Panc1 (cell line): ENCODE measurements at regions not wholly inside any gene's neighbourhood (a gene's known extent, or its start where the extent isn't known, plus 50 kb on each side); places are given as distances from the start of the nearest gene placed in this dataset.

ENCODE experiments used
- ATAC-seq: fragments of 200-7000 bp; cut with Tn5 transposase; 2 replicates; pipeline ENCODE4 v1.9.1; 2020; ENCODE audit warnings: mild to moderate bottlenecking, moderate library complexity
- BruUV-seq: library from RNA; stranded (reverse); fragments of 400-500 nt; replicated peaks from 2 replicates; lab custom pipeline; 2021; lab: Mats Ljungman, UMichigan
- CTCF ChIA-PET: fragments of 300-600 bp; sonication (Branson Sonifier 250); formaldehyde crosslinking; loops from one replicate; lab custom pipeline; 2022; ENCODE audit warnings: antibody characterized with exemption; lab: Charles Lee
- POLR2A ChIA-PET: fragments of 300-600 bp; sonication (Branson Sonifier 250); formaldehyde crosslinking; loops from one replicate; lab custom pipeline; 2022; ENCODE audit warnings: antibody characterized with exemption; lab: Charles Lee
- DNase-seq: peaks from one replicate; pipeline ENCODE4 v3.0.0-alpha.2; 2010; ENCODE audit warnings: low read depth, low spot score
- H3K27ac ChIP-seq: 2 replicates; pipeline ENCODE4 v1.5.1; 2011; ENCODE audit warnings: mild to moderate bottlenecking, low read length, inconsistent platforms
- H3K27me3 ChIP-seq: fragments of 200-500 bp; sonication (Bioruptor generic); 2 replicates; pipeline ENCODE4 v1.6.0; 2014; ENCODE audit warnings: low read length, inconsistent platforms; ENCODE audit not compliant: control insufficient read depth, insufficient read depth
- H3K36me3 ChIP-seq: fragments of 200-500 bp; sonication (Bioruptor generic); 2 replicates; pipeline ENCODE4 v1.5.1; 2014; ENCODE audit warnings: inconsistent platforms, mild to moderate bottlenecking, low read length, moderate library complexity; ENCODE audit not compliant: control insufficient read depth, insufficient read depth
- H3K4me1 ChIP-seq: 2 replicates; pipeline ENCODE4 v1.5.1; 2011; ENCODE audit warnings: inconsistent platforms, mild to moderate bottlenecking, low read length, moderate library complexity; ENCODE audit not compliant: control insufficient read depth, insufficient read depth
- H3K4me3 ChIP-seq, 2 experiments: 2 replicates each; pipeline ENCODE4 v1.5.1; 2011 to 2012; ENCODE audit warnings: low read depth in 2 of 2, low read length in 2 of 2, mild to moderate bottlenecking in 2 of 2, inconsistent platforms in 1 of 2, moderate library complexity in 1 of 2
- H3K9me3 ChIP-seq: fragments of 200-500 bp; sonication (Bioruptor generic); 2 replicates; pipeline ENCODE4 v1.5.1; 2014; ENCODE audit warnings: low read depth, mild to moderate bottlenecking, inconsistent platforms, low read length, moderate library complexity; ENCODE audit not compliant: control insufficient read depth, insufficient read depth
- CTCF ChIP-seq: fragments of 450-650 bp; IDR thresholded peaks from 2 replicates; pipeline ENCODE4 v1.5.1; 2017; ENCODE audit warnings: mild to moderate bottlenecking
- POLR2AphosphoS5 ChIP-seq: IDR thresholded peaks from 2 replicates; pipeline ENCODE4 v1.6.1; 2012; ENCODE audit warnings: mild to moderate bottlenecking, low read depth, low read length, moderate library complexity
- REST ChIP-seq, 2 experiments: IDR thresholded peaks; 2 replicates each; pipeline ENCODE4 v1.6.1; 2011 to 2012; ENCODE audit warnings: low read depth in 2 of 2, control low read depth in 1 of 2, low read length in 1 of 2, mild to moderate bottlenecking in 1 of 2, moderate library complexity in 1 of 2; ENCODE audit not compliant: insufficient read depth in 1 of 2
- SIN3A ChIP-seq: IDR thresholded peaks from 2 replicates; pipeline ENCODE4 v1.6.1; 2012; ENCODE audit warnings: low read depth, mild to moderate bottlenecking, low read length, moderate library complexity, borderline replicate concordance; ENCODE audit not compliant: insufficient read depth
- TCF7L2 ChIP-seq: IDR thresholded peaks from 2 replicates; pipeline ENCODE4 v1.6.1; 2011; ENCODE audit warnings: mild to moderate bottlenecking, low read depth, low read length, inconsistent platforms
- in situ Hi-C: cut with HindIII; loops from 2 replicates; pipeline ENCODE4 v1.10.0; 2016; ENCODE audit warnings: low sequenced_read_pairs, low pct_unique_long_range_greater_than_20kb
- intact Hi-C: fragments of 100-400 bp; cut with micrococcal nuclease; formaldehyde crosslinking; loops from one replicate; pipeline ENCODE4 v1.10.0; 2022; ENCODE audit not compliant: unreplicated experiment

- ATAC-seq: no peak
- in situ Hi-C loops (no loop called here), intact Hi-C loops (no loop called here)
- ChIA-PET CTCF (no interaction called here), POLR2A (no interaction called here)
- Histone ChIP-seq H3K27ac (no peak overlapping the region), H3K4me3 (no peak overlapping the region), H3K27me3 (no peaks in the 10 kb centered on the region), H3K36me3 (no peaks in the 10 kb centered on the region), H3K4me1 (no peaks in the 10 kb centered on the region), H3K9me3 (no peaks in the 10 kb centered on the region)
- BruUV-seq: no TSS peak
- DNase-seq: no peak
- no peak for TF ChIP-seq REST (IDR thresholded peaks at IDR 0.05; ENCODE audit: insufficient read depth in 1 of 2, low read depth in 2 of 2, low read length in 1 of 2)
- no peak for TF ChIP-seq TCF7L2
- TF ChIP-seq SIN3A: no peak
- no peak for TF ChIP-seq POLR2AphosphoS5
- TF ChIP-seq CTCF: no peak
These were observed 347.6 kb downstream of the KLHL13 start for GRCh38 chrX:117768861-117769604.

GRCh38 chrX:117765211-117765610 lies 351.4 kb downstream of the KLHL13 start:
- Histone ChIP-seq H3K36me3 (no peaks in the 10 kb centered on the region), H3K9me3 (no peaks in the 10 kb centered on the region), H3K4me3 (no peak overlapping the region), H3K27ac (no peak overlapping the region), H3K4me1 (no peaks in the 10 kb centered on the region), H3K27me3 (no peaks in the 10 kb centered on the region)
- POLR2A ChIA-PET: no interaction called here
- intact Hi-C loops (no loop called here), in situ Hi-C loops (no loop called here)
- DNase-seq (no peak), ATAC-seq (no peak)
- CTCF ChIA-PET: no interaction called here
- TF ChIP-seq SIN3A (no peak), POLR2AphosphoS5 (no peak), CTCF (no peak), REST (IDR thresholded peaks at IDR 0.05; ENCODE audit: insufficient read depth in 1 of 2, low read depth in 2 of 2, low read length in 1 of 2) (no peak), TCF7L2 (no peak)
- BruUV-seq: no TSS peak
